Prostate gland (tissue), 2 donors: ENCODE measurements at regions not wholly inside any gene's neighbourhood (a gene's known extent, or its start where the extent isn't known, plus 50 kb on each side); places are given as distances from the start of the nearest gene placed in this dataset.

Experiments
- POLR2A ChIP-seq: fragments of 450-650 bp; IDR thresholded peaks from one replicate; pipeline ENCODE4 v1.6.1; 2016; ENCODE audit warnings: antibody characterized with exemption, mild to moderate bottlenecking
- POLR2AphosphoS5 ChIP-seq: sonication (generic); formaldehyde crosslinking; IDR thresholded peaks from one replicate; pipeline ENCODE4 v1.6.1; 2017; ENCODE audit warnings: antibody characterized with exemption
- TF ChIP-seq, protein P1 (sequence below), 4 experiments: fragments of 200-600 bp in 2 of 4; fragments of 450-650 bp in 2 of 4; sonication (generic) in 2 of 4; IDR thresholded peaks; 1 replicate in 3 of 4; 2 replicates in 1 of 4; pipeline ENCODE4 v1.5.1; 2016 to 2019; ENCODE audit warnings: antibody characterized with exemption in 4 of 4, mild to moderate bottlenecking in 2 of 4, moderate library complexity in 2 of 4

DNA sequence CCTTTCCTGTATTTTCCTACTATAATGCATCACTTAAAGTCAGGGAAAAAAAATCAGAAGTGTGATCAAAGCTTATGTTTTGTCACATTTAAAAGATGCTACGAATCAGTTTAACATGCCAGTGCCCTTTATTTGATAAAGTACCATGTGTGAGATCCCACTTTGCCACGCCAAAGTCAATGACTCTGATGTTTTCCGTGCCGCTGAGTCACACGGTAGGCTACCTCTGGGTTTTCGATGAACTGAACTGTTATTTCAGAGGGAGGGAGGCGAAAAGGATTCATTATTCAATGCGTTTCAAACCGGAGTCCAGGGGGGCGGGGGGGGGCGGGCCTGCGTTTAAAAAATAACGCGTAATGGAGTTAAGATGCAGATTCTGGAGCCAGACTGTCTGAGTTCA, 203.0 kb downstream of the ABHD5 start:
- TF ChIP-seq, protein P1, sequence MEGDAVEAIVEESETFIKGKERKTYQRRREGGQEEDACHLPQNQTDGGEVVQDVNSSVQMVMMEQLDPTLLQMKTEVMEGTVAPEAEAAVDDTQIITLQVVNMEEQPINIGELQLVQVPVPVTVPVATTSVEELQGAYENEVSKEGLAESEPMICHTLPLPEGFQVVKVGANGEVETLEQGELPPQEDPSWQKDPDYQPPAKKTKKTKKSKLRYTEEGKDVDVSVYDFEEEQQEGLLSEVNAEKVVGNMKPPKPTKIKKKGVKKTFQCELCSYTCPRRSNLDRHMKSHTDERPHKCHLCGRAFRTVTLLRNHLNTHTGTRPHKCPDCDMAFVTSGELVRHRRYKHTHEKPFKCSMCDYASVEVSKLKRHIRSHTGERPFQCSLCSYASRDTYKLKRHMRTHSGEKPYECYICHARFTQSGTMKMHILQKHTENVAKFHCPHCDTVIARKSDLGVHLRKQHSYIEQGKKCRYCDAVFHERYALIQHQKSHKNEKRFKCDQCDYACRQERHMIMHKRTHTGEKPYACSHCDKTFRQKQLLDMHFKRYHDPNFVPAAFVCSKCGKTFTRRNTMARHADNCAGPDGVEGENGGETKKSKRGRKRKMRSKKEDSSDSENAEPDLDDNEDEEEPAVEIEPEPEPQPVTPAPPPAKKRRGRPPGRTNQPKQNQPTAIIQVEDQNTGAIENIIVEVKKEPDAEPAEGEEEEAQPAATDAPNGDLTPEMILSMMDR (IDR thresholded peaks at IDR 0.05), result no peak
- no peak for TF ChIP-seq POLR2A
- TF ChIP-seq POLR2AphosphoS5, result no peak
